Right lobe of liver (tissue), 4 donors: ENCODE measurements at regions not wholly inside any gene's neighbourhood (a gene's known extent, or its start where the extent isn't known, plus 50 kb on each side); places are given as distances from the start of the nearest gene placed in this dataset.

Experiments
- POLR2A ChIP-seq: fragments of 450-650 bp; IDR thresholded peaks from one replicate; pipeline ENCODE4 v1.6.1; 2017; ENCODE audit warnings: antibody characterized with exemption, mild to moderate bottlenecking
- TF ChIP-seq, protein P1 (sequence below), 4 donors: fragments of 200-600 bp in 3 of 4; fragments of 450-650 bp in 1 of 4; IDR thresholded peaks; one replicate each; pipeline versions ENCODE4 v1.5.1 to v1.8.0; 2016 to 2022; ENCODE audit warnings: antibody characterized with exemption in 4 of 4, mild to moderate bottlenecking in 2 of 4
- donor health status: DM: no; HTN: no; CAD: no.
- donor health status: DM: no; HTN: no; CAD: no.
- donor health status: DM: no; HTN: yes; CAD: no.

DNA sequence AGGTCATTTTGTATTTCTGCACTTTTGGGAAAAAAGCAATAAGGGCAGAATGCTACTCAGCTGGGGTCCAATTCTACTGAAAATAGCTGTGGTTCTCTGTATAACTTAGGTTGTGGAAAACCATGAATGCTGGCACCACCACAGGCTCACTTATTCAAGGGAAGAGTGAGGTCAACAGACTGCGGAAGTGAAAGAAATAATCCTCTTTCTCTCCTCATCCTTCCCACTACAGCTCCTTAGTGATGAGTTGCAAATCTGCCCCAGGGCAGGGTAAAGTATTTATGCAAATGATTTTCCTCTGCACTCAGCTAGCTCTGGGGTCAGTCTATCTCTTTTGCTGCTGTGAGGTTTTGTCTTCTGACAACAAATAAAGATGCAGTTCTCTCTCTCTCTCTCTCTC is 74.1 kb upstream of the PTPRZ1 start:
- no peak for TF ChIP-seq POLR2A
- TF ChIP-seq, protein P1, sequence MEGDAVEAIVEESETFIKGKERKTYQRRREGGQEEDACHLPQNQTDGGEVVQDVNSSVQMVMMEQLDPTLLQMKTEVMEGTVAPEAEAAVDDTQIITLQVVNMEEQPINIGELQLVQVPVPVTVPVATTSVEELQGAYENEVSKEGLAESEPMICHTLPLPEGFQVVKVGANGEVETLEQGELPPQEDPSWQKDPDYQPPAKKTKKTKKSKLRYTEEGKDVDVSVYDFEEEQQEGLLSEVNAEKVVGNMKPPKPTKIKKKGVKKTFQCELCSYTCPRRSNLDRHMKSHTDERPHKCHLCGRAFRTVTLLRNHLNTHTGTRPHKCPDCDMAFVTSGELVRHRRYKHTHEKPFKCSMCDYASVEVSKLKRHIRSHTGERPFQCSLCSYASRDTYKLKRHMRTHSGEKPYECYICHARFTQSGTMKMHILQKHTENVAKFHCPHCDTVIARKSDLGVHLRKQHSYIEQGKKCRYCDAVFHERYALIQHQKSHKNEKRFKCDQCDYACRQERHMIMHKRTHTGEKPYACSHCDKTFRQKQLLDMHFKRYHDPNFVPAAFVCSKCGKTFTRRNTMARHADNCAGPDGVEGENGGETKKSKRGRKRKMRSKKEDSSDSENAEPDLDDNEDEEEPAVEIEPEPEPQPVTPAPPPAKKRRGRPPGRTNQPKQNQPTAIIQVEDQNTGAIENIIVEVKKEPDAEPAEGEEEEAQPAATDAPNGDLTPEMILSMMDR (IDR thresholded peaks at IDR 0.05): no peak
